Upper lobe of left lung (tissue), 6 donors: ENCODE measurements at regions not wholly inside any gene's neighbourhood (a gene's known extent, or its start where the extent isn't known, plus 50 kb on each side); places are given as distances from the start of the nearest gene placed in this dataset.
A peak's percentile ranks its signal among the peaks of the same experiment; 100 is the strongest.

Experiments
- ATAC-seq, 2 donors: fragments of 200-7000 bp; cut with Tn5 transposase; one replicate each; pipeline ENCODE4 v1.9.1; 2022; ENCODE audit warnings: mild to moderate bottlenecking in 2 of 2, moderate library complexity in 2 of 2; ENCODE audit not compliant: low FRiP score in 2 of 2
- DNase-seq, 2 donors: peaks; one replicate each; pipeline ENCODE4 v3.0.0-alpha.2; 2019 to 2020
- H3K27ac ChIP-seq, 4 donors: fragments of 200-600 bp; sonication (generic); one replicate each; pipeline ENCODE4 v1.5.1; 2016 to 2019
- H3K27me3 ChIP-seq, 4 donors: fragments of 200-600 bp; sonication (generic); one replicate each; pipeline ENCODE4 v1.5.1; 2017 to 2019
- H3K36me3 ChIP-seq, 4 donors: fragments of 200-600 bp; sonication (generic); one replicate each; pipeline ENCODE4 v1.5.1; 2016 to 2019
- H3K4me1 ChIP-seq, 4 donors: fragments of 200-600 bp; sonication (generic); one replicate each; pipeline ENCODE4 v1.5.1; 2018 to 2019
- H3K4me3 ChIP-seq, 4 donors: fragments of 200-600 bp; sonication (generic); one replicate each; pipeline ENCODE4 v1.5.1; 2017 to 2019; ENCODE audit warnings: mild to moderate bottlenecking in 2 of 4, moderate library complexity in 1 of 4
- H3K9me3 ChIP-seq, 4 donors: fragments of 200-600 bp; sonication (generic); one replicate each; pipeline ENCODE4 v1.5.1; 2018 to 2019
- EP300 ChIP-seq, 4 donors: sonication (generic); formaldehyde crosslinking; IDR thresholded peaks; one replicate each; pipeline ENCODE4 v1.5.1; 2017; ENCODE audit warnings: antibody characterized with exemption in 4 of 4, control low read depth in 2 of 4
- POLR2A ChIP-seq, 4 donors: fragments of 450-650 bp; IDR thresholded peaks; one replicate each; pipeline ENCODE4 v1.5.1; 2016 to 2017; ENCODE audit warnings: antibody characterized with exemption in 4 of 4, mild to moderate bottlenecking in 2 of 4
- POLR2AphosphoS5 ChIP-seq, 2 donors: sonication (generic); formaldehyde crosslinking; IDR thresholded peaks; one replicate each; pipeline ENCODE4 v1.5.1; 2017; ENCODE audit warnings: antibody characterized with exemption in 2 of 2
- WGBS, 2 donors: methylation state at CpG; one replicate each; pipeline ENCODE4 v1.1.5; 2017 to 2018; 5-methylcytosine and 5-hydroxymethylcytosine counted together
- TF ChIP-seq, protein P1 (sequence below), 6 experiments: fragments of 450-650 bp in 4 of 6; fragments of 200-600 bp in 2 of 6; sonication (generic) in 2 of 6; IDR thresholded peaks; one replicate each; pipeline ENCODE4 v1.5.1; 2016 to 2019; ENCODE audit warnings: antibody characterized with exemption in 6 of 6
- donor health status: DM: no; HTN: no; CAD: no; lungs with moderate emphysema.
- donor health status: DM: no; HTN: yes; CAD: no; lungs with severe emphysema.

DNA sequence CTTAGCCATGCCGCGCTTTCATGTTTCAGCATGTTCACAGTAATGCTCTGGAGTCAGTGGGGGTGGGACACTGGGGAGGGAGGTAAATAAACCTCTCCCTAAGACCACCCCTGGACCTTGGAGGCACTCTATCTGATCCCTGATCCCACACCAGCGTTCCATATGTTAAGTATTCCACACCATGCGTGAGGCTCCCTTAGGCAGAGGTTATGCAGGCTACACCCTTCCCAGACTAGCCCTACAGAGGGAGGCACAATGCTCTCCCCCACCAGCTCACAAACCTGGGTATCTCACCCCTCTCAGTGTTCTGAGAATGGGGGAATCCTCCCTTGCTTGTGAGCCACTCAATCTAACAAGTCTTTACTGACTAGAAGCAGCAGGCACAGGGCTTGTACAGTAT, 1610.4 kb upstream of the ZEB2 start:
- Histone ChIP-seq H3K9me3 (no peaks in the 10 kb centered on the region), H3K36me3 (no peaks in the 10 kb centered on the region), H3K4me1 (no peaks in the 10 kb centered on the region), H3K27ac (no peak overlapping the region), H3K4me3 (no peak overlapping the region), H3K27me3 (no peaks in the 10 kb centered on the region)
- 80 to 93% methylated on average over 4 of the region's 4 CpGs for WGBS, 2 donors
- ATAC-seq (peak in 1 of 2 donors; percentile 11), DNase-seq (no peak)
- TF ChIP-seq, protein P1, sequence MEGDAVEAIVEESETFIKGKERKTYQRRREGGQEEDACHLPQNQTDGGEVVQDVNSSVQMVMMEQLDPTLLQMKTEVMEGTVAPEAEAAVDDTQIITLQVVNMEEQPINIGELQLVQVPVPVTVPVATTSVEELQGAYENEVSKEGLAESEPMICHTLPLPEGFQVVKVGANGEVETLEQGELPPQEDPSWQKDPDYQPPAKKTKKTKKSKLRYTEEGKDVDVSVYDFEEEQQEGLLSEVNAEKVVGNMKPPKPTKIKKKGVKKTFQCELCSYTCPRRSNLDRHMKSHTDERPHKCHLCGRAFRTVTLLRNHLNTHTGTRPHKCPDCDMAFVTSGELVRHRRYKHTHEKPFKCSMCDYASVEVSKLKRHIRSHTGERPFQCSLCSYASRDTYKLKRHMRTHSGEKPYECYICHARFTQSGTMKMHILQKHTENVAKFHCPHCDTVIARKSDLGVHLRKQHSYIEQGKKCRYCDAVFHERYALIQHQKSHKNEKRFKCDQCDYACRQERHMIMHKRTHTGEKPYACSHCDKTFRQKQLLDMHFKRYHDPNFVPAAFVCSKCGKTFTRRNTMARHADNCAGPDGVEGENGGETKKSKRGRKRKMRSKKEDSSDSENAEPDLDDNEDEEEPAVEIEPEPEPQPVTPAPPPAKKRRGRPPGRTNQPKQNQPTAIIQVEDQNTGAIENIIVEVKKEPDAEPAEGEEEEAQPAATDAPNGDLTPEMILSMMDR (IDR thresholded peaks at IDR 0.05) = no peak
- TF ChIP-seq EP300 (IDR thresholded peaks at IDR 0.05) (no peak), POLR2A (IDR thresholded peaks at IDR 0.05) (no peak), POLR2AphosphoS5 (IDR thresholded peaks at IDR 0.05) (no peak)

DNA sequence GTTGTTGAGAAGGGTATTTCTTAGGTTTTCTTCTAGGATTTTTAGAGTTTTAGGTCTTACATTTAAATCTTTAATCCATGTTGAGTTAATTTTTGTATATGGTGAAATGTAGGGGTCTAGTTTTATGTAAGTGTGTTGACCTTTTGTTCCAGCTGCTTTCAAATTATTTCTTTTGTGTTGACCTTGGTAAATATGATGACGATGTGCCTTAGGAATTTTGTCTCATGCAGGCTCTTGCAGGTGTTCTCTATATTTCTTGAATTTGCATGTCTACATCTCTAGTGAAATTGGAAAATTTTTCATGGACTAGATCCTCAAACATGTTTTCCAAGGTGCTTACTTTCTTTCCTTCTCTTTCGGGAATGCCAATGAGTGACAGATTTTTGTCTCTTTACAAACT, 1609.3 kb upstream of the ZEB2 start:
- Histone ChIP-seq H3K36me3 (no peaks in the 10 kb centered on the region), H3K4me1 (no peaks in the 10 kb centered on the region), H3K27me3 (no peaks in the 10 kb centered on the region), H3K27ac (no peak overlapping the region), H3K9me3 (no peaks in the 10 kb centered on the region), H3K4me3 (no peak overlapping the region)
- TF ChIP-seq, protein P1 (IDR thresholded peaks at IDR 0.05) = no peak
- TF ChIP-seq POLR2AphosphoS5 (IDR thresholded peaks at IDR 0.05) = no peak
- TF ChIP-seq POLR2A (IDR thresholded peaks at IDR 0.05) = no peak
- TF ChIP-seq EP300 (IDR thresholded peaks at IDR 0.05) = no peak
- 70 to 71% methylated on average over 2 of the region's 2 CpGs for WGBS, 2 donors
- DNase-seq (no peak), ATAC-seq (no peak)

DNA sequence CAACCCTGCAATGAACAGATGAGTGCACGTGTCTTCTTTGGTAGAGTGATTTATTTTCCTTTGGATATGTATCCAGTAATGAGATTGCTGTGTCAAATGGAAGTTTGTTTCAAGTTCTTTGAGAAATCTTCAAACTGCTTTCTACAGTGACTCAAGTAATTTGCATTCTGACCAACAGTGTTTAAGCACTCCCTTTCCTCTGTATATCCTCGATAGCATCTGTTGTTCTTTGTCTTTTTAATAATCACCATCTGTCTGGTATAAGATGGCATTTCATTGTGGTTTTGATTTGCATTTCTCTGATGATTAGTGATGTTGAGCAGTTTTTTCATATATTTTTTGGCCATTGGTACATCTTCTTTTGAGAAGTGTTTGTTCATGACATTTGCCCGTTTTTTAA, 1608.3 kb upstream of the ZEB2 start:
- WGBS, 2 donors = 86 to 89% methylated on average over 3 of the region's 3 CpGs
- no peak overlapping the region for H3K4me3 ChIP-seq
- no peaks in the 10 kb centered on the region for H3K27me3 ChIP-seq
- no peaks in the 10 kb centered on the region for H3K36me3 ChIP-seq
- ATAC-seq = no peak
- TF ChIP-seq EP300 (IDR thresholded peaks at IDR 0.05) (no peak), POLR2A (IDR thresholded peaks at IDR 0.05) (no peak), POLR2AphosphoS5 (IDR thresholded peaks at IDR 0.05) (no peak)
- TF ChIP-seq, protein P1 (IDR thresholded peaks at IDR 0.05) = no peak
- no peaks in the 10 kb centered on the region for H3K9me3 ChIP-seq
- H3K4me1 ChIP-seq = no peaks in the 10 kb centered on the region
- no peak for DNase-seq
- H3K27ac ChIP-seq = no peak overlapping the region

DNA sequence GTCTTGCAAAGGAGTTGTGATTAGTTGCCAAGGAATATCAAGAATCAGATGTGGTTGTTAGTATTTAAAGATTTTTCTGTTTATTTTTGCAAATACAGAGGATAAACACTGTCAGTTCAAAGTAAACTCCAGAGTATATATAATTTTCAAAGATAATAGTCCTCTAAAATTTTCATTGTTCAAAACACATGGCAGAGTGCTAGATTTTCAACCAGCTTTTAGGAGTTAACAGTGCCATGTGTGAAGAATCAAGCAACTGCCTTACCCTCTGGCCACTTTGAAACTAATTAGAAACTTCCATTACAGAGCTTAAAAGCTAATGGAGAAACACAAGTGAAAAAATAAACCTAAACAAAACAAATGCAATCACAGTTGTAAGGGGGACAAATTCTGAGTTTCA, 1605.6 kb upstream of the ZEB2 start:
- H3K27ac ChIP-seq = no peak overlapping the region

DNA sequence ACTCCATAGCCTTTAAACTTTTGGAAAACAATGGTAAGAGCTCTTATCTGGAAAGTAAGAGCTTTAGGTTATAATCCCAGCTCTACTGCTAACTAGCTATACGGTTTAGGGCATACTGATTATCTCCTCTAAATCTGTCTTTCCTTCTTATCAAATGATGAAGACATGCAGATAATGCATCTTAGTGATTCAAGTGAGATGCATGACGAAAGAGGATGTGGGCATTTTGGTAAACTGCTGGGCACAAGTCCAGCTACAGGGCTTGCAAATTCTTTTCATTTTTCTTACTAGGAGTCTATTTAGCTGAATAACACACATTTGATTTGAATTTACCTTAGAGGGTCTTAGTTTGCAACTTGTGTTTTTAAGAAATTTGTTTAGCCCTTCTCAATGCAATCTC, 1604.8 kb upstream of the ZEB2 start:
- H3K4me3 ChIP-seq = no peak overlapping the region
- DNase-seq (no peak), ATAC-seq (no peak)
- H3K27ac ChIP-seq = no peak overlapping the region
- no peaks in the 10 kb centered on the region for H3K27me3 ChIP-seq
- no peaks in the 10 kb centered on the region for H3K36me3 ChIP-seq
- no peaks in the 10 kb centered on the region for H3K9me3 ChIP-seq
- WGBS, 2 donors = 38 to 64% methylated on average over 2 of the region's 2 CpGs
- TF ChIP-seq POLR2AphosphoS5 (IDR thresholded peaks at IDR 0.05) (no peak), EP300 (IDR thresholded peaks at IDR 0.05) (no peak), POLR2A (IDR thresholded peaks at IDR 0.05) (no peak)
- TF ChIP-seq, protein P1 (IDR thresholded peaks at IDR 0.05) = no peak
- no peaks in the 10 kb centered on the region for H3K4me1 ChIP-seq

More for the DNA sequence above, 1605.6 kb upstream of the ZEB2 start:
- no peak for DNase-seq
- H3K4me3 ChIP-seq = no peak overlapping the region
- no peaks in the 10 kb centered on the region for H3K4me1 ChIP-seq
- TF ChIP-seq, protein P1 (IDR thresholded peaks at IDR 0.05) = no peak
- TF ChIP-seq EP300 (IDR thresholded peaks at IDR 0.05) = no peak
- no peak for TF ChIP-seq POLR2A (IDR thresholded peaks at IDR 0.05)
- no peak for TF ChIP-seq POLR2AphosphoS5 (IDR thresholded peaks at IDR 0.05)
- no peaks in the 10 kb centered on the region for H3K27me3 ChIP-seq
- no peaks in the 10 kb centered on the region for H3K9me3 ChIP-seq
- ATAC-seq = no peak
- no peaks in the 10 kb centered on the region for H3K36me3 ChIP-seq
